ENCODE measurements at regions not wholly inside any gene's neighbourhood (a gene's known extent, or its start where the extent isn't known, plus 50 kb on each side); places are given as distances from the start of the nearest gene placed in this dataset.

DNA sequence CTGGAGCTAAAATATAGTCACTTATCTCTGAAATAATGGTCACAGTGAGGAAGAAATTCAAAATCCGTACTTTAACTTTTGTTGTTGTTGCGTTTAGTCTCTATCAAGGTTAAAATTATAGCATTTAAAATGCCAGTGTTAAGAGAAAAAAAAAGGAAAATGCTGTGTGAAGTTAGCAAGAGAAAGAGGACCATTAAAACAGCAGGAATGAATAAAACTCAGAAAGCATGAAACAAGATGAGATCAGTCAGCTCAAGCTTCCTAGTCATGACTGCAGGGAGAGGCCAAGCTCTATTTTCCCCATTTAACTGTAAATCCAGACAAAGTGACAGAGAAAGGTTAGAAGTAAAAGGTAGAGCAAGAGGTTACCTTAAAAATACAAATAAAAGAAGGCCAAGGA, 281.7 kb upstream of the ATP5MC3 start:
- TF ChIP-seq CTCF (IDR thresholded peaks at IDR 0.05), result no peak
- TF ChIP-seq NR3C1 (CRISPR knock-in tag; conservative IDR thresholded peaks at IDR 0.05; ENCODE audit: low read depth), result no peak
